Activated CD4-positive, alpha-beta T cell treated with anti-CD3 and anti-CD28 coated beads, Interleukin-2, amount 10 ng/mL, durations not matched to agents 24 days and 14 days (primary cell): ENCODE measurements at regions not wholly inside any gene's neighbourhood (a gene's known extent, or its start where the extent isn't known, plus 50 kb on each side); places are given as distances from the start of the nearest gene placed in this dataset.

ENCODE experiments used
- DNase-seq: peaks from one replicate; pipeline ENCODE4 v3.0.0; 2022
- H3K27ac Mint-ChIP-seq: one replicate; pipeline ENCODE4 v1.8.0; 2022; ENCODE audit warnings: mild to moderate bottlenecking, mixed read lengths
- H3K27me3 Mint-ChIP-seq: one replicate; pipeline ENCODE4 v1.8.0; 2022; ENCODE audit warnings: mixed read lengths
- H3K36me3 Mint-ChIP-seq: one replicate; pipeline ENCODE4 v1.8.0; 2022; ENCODE audit warnings: low read depth, mild to moderate bottlenecking, mixed read lengths
- H3K4me1 Mint-ChIP-seq: one replicate; pipeline ENCODE4 v1.8.0; 2021; ENCODE audit warnings: mixed read lengths
- H3K4me3 Mint-ChIP-seq: one replicate; pipeline ENCODE4 v1.8.0; 2022; ENCODE audit warnings: mild to moderate bottlenecking, moderate library complexity, mixed read lengths
- H3K9me3 Mint-ChIP-seq: one replicate; pipeline ENCODE4 v1.8.0; 2021; ENCODE audit warnings: mixed read lengths
- intact Hi-C: fragments of 100-400 bp; cut with micrococcal nuclease; formaldehyde crosslinking; loops from one replicate; pipeline ENCODE4 v1.15.1; 2023

GRCh38 chr12:126106706-126107105, 1041.5 kb downstream of the AACS start:
- Mint-ChIP-seq H3K27ac (no peak overlapping the region), H3K9me3 (peaks cover 5% of the 10 kb centered on the region), H3K36me3 (no peaks in the 10 kb centered on the region), H3K4me1 (no peaks in the 10 kb centered on the region), H3K4me3 (no peak overlapping the region), H3K27me3 (no peaks in the 10 kb centered on the region)
- intact Hi-C loops = no loop called here
- DNase-seq = no peak

GRCh38 chr12:126107659-126108058, 1042.4 kb downstream of the AACS start:
- Mint-ChIP-seq H3K27me3 (no peaks in the 10 kb centered on the region), H3K9me3 (peaks cover 5% of the 10 kb centered on the region), H3K4me1 (no peaks in the 10 kb centered on the region), H3K36me3 (no peaks in the 10 kb centered on the region), H3K27ac (no peak overlapping the region), H3K4me3 (no peak overlapping the region)
- intact Hi-C loops = no loop called here
- no peak for DNase-seq

- intact Hi-C loops = no loop called here
- peaks cover 5% of the 10 kb centered on the region for H3K9me3 Mint-ChIP-seq
- no peaks in the 10 kb centered on the region for H3K4me1 Mint-ChIP-seq
- H3K27ac Mint-ChIP-seq = no peak overlapping the region
- no peaks in the 10 kb centered on the region for H3K27me3 Mint-ChIP-seq
- no peak for DNase-seq
- H3K4me3 Mint-ChIP-seq = no peak overlapping the region
- no peaks in the 10 kb centered on the region for H3K36me3 Mint-ChIP-seq
These were observed 1043.0 kb downstream of the AACS start for GRCh38 chr12:126108247-126108646.

DNA sequence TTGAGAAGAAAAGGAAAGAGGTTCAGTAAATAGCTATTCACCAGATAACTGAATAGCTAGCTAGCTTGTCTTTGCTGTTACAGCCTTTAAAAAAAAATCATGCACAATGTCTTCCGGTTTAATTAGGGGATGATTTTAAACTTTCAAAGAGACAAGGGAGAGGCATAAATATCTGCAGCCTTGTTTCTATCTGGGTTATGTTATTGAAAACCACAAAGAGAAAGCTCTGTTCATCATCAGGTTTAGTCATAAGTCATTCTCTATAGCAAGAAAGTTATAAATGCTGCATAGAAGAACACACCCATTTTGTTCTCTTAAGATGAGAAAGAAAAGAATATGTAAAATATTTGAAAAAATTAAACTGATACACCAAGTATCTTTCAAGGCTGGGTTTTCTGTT, 1046.9 kb downstream of the AACS start:
- intact Hi-C loops = no loop called here
- H3K9me3 Mint-ChIP-seq = peaks cover 16% of the 10 kb centered on the region
- H3K4me3 Mint-ChIP-seq = no peak overlapping the region
- no peak overlapping the region for H3K27ac Mint-ChIP-seq
- no peaks in the 10 kb centered on the region for H3K36me3 Mint-ChIP-seq
- no peaks in the 10 kb centered on the region for H3K4me1 Mint-ChIP-seq
- H3K27me3 Mint-ChIP-seq = no peaks in the 10 kb centered on the region
- DNase-seq = no peak

GRCh38 chr12:126112849-126113248, 1047.6 kb downstream of the AACS start:
- H3K4me1 Mint-ChIP-seq = no peaks in the 10 kb centered on the region
- peaks cover 12% of the 10 kb centered on the region for H3K9me3 Mint-ChIP-seq
- no peak overlapping the region for H3K27ac Mint-ChIP-seq
- H3K4me3 Mint-ChIP-seq = no peak overlapping the region
- no peaks in the 10 kb centered on the region for H3K27me3 Mint-ChIP-seq
- intact Hi-C loops = no loop called here
- DNase-seq = no peak
- H3K36me3 Mint-ChIP-seq = no peaks in the 10 kb centered on the region

DNA sequence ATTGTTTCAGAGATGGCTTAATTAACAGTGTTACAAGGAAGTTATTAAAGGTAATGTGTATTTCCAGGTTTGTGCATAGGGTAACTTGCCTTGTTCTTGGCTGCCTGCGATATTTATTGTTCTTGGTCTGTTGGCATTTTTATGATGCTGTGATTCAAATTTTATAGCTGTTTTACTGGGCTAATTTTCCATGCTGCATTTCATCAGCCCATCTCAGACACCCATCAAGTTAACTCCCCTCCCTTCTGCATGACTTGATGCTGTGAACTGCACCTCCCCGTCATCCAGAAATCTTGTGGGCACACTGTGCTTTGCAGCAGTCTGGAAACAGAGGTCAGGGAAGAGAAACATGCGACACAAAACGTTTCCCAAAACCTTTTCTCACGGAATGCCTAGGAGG, 1049.2 kb downstream of the AACS start:
- Mint-ChIP-seq H3K27me3 (no peaks in the 10 kb centered on the region), H3K4me3 (no peak overlapping the region), H3K4me1 (no peaks in the 10 kb centered on the region), H3K36me3 (no peaks in the 10 kb centered on the region), H3K9me3 (peaks cover 11% of the 10 kb centered on the region), H3K27ac (no peak overlapping the region)
- intact Hi-C loops = no loop called here
- DNase-seq = no peak

DNA sequence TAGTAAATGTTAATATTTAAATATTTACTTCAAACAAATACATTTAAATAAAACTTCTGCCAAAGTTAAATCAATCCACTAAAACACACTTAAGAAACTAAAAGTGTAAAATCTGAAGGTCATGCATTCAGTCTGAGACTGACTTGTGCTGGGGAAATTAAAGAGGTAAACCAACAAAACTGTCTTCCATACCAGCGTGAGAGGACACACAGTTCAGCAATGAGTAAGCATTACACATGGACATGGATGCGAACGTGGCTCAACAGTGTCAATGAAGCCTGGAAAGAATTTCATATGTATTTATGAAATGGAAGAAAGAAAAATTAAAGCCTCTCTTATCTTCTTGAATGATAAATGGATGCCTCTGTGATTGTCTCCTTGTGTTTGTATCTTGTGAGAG, 1052.3 kb downstream of the AACS start:
- Mint-ChIP-seq H3K4me1 (no peaks in the 10 kb centered on the region), H3K4me3 (no peak overlapping the region), H3K27me3 (no peaks in the 10 kb centered on the region), H3K9me3 (peaks cover 11% of the 10 kb centered on the region), H3K36me3 (no peaks in the 10 kb centered on the region), H3K27ac (no peak overlapping the region)
- intact Hi-C loops = no loop called here
- no peak for DNase-seq

- H3K4me1 Mint-ChIP-seq = no peaks in the 10 kb centered on the region
- DNase-seq = no peak
- no peaks in the 10 kb centered on the region for H3K27me3 Mint-ChIP-seq
- H3K36me3 Mint-ChIP-seq = no peaks in the 10 kb centered on the region
- H3K9me3 Mint-ChIP-seq = peaks cover 22% of the 10 kb centered on the region
- no peak overlapping the region for H3K27ac Mint-ChIP-seq
- H3K4me3 Mint-ChIP-seq = no peak overlapping the region
- intact Hi-C loops = no loop called here
These were observed 1074.1 kb downstream of the AACS start for GRCh38 chr12:126139355-126139754.

- intact Hi-C loops = no loop called here
- Mint-ChIP-seq H3K9me3 (peaks cover 5% of the 10 kb centered on the region), H3K4me3 (no peak overlapping the region), H3K27ac (no peak overlapping the region), H3K36me3 (no peaks in the 10 kb centered on the region), H3K27me3 (no peaks in the 10 kb centered on the region), H3K4me1 (no peaks in the 10 kb centered on the region)
- no peak for DNase-seq
These were observed 1079.4 kb downstream of the AACS start for GRCh38 chr12:126144603-126145002.

- no peaks in the 10 kb centered on the region for H3K27me3 Mint-ChIP-seq
- H3K4me3 Mint-ChIP-seq = no peak overlapping the region
- intact Hi-C loops = no loop called here
- no peak overlapping the region for H3K27ac Mint-ChIP-seq
- no peak for DNase-seq
- H3K4me1 Mint-ChIP-seq = no peaks in the 10 kb centered on the region
- H3K9me3 Mint-ChIP-seq = peaks cover 5% of the 10 kb centered on the region
- H3K36me3 Mint-ChIP-seq = no peaks in the 10 kb centered on the region
These were observed 1082.1 kb downstream of the AACS start for GRCh38 chr12:126147321-126147720.

- Mint-ChIP-seq H3K9me3 (no peaks in the 10 kb centered on the region), H3K4me3 (no peak overlapping the region), H3K27me3 (no peaks in the 10 kb centered on the region), H3K36me3 (no peaks in the 10 kb centered on the region), H3K27ac (no peak overlapping the region), H3K4me1 (no peaks in the 10 kb centered on the region)
- no peak for DNase-seq
- intact Hi-C loops = no loop called here
These were observed 1091.8 kb downstream of the AACS start for GRCh38 chr12:126156806-126157574.

GRCh38 chr12:126157575-126157966, 1092.3 kb downstream of the AACS start:
- Mint-ChIP-seq H3K4me1 (no peaks in the 10 kb centered on the region), H3K27me3 (no peaks in the 10 kb centered on the region), H3K36me3 (no peaks in the 10 kb centered on the region), H3K27ac (no peak overlapping the region), H3K4me3 (no peak overlapping the region), H3K9me3 (no peaks in the 10 kb centered on the region)
- no peak for DNase-seq
- intact Hi-C loops = no loop called here

DNA sequence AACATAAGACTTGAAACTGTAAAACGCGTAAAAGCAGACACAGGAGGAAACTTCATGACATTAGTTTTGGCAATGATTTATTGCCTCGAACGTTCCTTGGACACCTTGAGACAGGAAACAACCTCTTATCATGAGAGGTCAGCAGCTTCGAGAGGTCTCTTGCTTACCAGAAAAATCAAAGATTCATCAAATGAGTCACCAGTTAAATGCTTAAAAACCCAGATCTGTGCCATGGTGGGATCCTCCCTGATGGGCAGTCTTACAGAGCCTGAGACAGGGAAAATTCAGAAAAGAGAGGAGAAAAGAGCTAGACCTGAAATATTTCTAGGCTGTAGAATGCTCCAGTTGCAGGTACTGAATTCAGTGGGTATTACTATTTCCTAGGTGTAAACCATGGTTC, 1093.9 kb downstream of the AACS start:
- no peak for DNase-seq
- H3K27ac Mint-ChIP-seq = no peak overlapping the region
- intact Hi-C loops = no loop called here
- H3K36me3 Mint-ChIP-seq = no peaks in the 10 kb centered on the region
- H3K9me3 Mint-ChIP-seq = no peaks in the 10 kb centered on the region
- no peak overlapping the region for H3K4me3 Mint-ChIP-seq
- H3K27me3 Mint-ChIP-seq = no peaks in the 10 kb centered on the region
- H3K4me1 Mint-ChIP-seq = no peaks in the 10 kb centered on the region

- intact Hi-C loops = no loop called here
- DNase-seq = no peak
- Mint-ChIP-seq H3K4me1 (no peaks in the 10 kb centered on the region), H3K27me3 (no peaks in the 10 kb centered on the region), H3K9me3 (no peaks in the 10 kb centered on the region), H3K4me3 (no peak overlapping the region), H3K27ac (no peak overlapping the region), H3K36me3 (no peaks in the 10 kb centered on the region)
These were observed 1095.7 kb downstream of the AACS start for GRCh38 chr12:126160912-126161311.

DNA sequence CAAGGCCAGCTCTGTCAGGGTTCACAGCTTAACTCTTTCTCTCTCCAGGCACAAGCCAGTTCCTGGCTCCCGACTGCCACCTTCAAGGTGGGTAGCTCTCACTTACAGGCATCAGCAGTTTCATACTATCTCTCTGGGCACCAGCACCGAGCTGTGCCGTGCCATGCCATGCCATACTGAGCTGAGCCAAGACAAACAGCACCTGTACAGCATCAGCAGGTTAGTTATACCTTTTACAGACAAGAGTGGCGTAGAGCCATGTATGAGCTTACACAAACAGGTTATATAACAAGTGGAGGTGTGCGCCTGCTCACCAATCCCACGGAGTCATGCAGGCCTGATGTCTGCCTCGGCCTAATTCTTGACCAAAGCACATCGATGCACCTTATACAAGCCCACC, 1098.7 kb downstream of the AACS start:
- intact Hi-C loops = no loop called here
- H3K27me3 Mint-ChIP-seq = no peaks in the 10 kb centered on the region
- H3K36me3 Mint-ChIP-seq = no peaks in the 10 kb centered on the region
- DNase-seq = no peak
- no peaks in the 10 kb centered on the region for H3K4me1 Mint-ChIP-seq
- H3K9me3 Mint-ChIP-seq = no peaks in the 10 kb centered on the region
- H3K27ac Mint-ChIP-seq = no peak overlapping the region
- H3K4me3 Mint-ChIP-seq = no peak overlapping the region
